Natural killer cell (primary cell): ENCODE measurements at regions not wholly inside any gene's neighbourhood (a gene's known extent, or its start where the extent isn't known, plus 50 kb on each side); places are given as distances from the start of the nearest gene placed in this dataset.

Experiments
- ATAC-seq, 3 donors: fragments of 150-1000 bp in 2 of 3; fragments of 200-7000 bp in 1 of 3; cut with Tn5 transposase; 1 replicate in 1 of 3; 2 replicates in 2 of 3; pipeline ENCODE4 v1.10.0; 2021; ENCODE audit warnings: mild to moderate bottlenecking in 2 of 3, moderate library complexity in 2 of 3
- DNase-seq, 2 donors: peaks; one replicate each; pipeline versions ENCODE4 v3.0.0 to v3.0.0-alpha.2; 2013 to 2021; ENCODE audit warnings: mixed read lengths in 1 of 2
- H3K27ac ChIP-seq: one replicate; pipeline ENCODE4 v1.5.1; 2013; ENCODE audit warnings: mild to moderate bottlenecking, low read length
- H3K27me3 ChIP-seq: one replicate; pipeline ENCODE4 v1.6.1; 2013; ENCODE audit warnings: low read length; ENCODE audit not compliant: control insufficient read depth, insufficient read depth
- H3K36me3 ChIP-seq: one replicate; pipeline ENCODE4 v1.6.1; 2013; ENCODE audit warnings: low read length; ENCODE audit not compliant: control insufficient read depth, insufficient read depth
- H3K4me1 ChIP-seq: one replicate; pipeline ENCODE4 v1.6.1; 2013; ENCODE audit warnings: low read length; ENCODE audit not compliant: control insufficient read depth, insufficient read depth
- H3K4me3 ChIP-seq: one replicate; pipeline ENCODE4 v1.5.1; 2013; ENCODE audit warnings: low read length
- H3K9me3 ChIP-seq: one replicate; pipeline ENCODE4 v1.6.1; 2013; ENCODE audit warnings: low read length; ENCODE audit not compliant: control insufficient read depth, insufficient read depth
- H3K27ac Mint-ChIP-seq, 2 donors: one replicate each; pipeline ENCODE4 v1.8.0; 2022; ENCODE audit warnings: mild to moderate bottlenecking in 2 of 2, mixed read lengths in 2 of 2, moderate library complexity in 1 of 2
- H3K27me3 Mint-ChIP-seq, 2 donors: one replicate each; pipeline ENCODE4 v1.8.0; 2022; ENCODE audit warnings: low read depth in 2 of 2, mixed read lengths in 2 of 2
- H3K36me3 Mint-ChIP-seq: one replicate; pipeline ENCODE4 v1.8.0; 2022; ENCODE audit warnings: mixed read lengths
- H3K4me1 Mint-ChIP-seq, 2 donors: one replicate each; pipeline ENCODE4 v1.8.0; 2022; ENCODE audit warnings: mixed read lengths in 2 of 2
- H3K4me3 Mint-ChIP-seq: one replicate; pipeline ENCODE4 v1.8.0; 2022; ENCODE audit warnings: mild to moderate bottlenecking, moderate library complexity, mixed read lengths
- H3K9me3 Mint-ChIP-seq, 2 donors: one replicate each; pipeline ENCODE4 v1.8.0; 2022; ENCODE audit warnings: mixed read lengths in 2 of 2
- WGBS: methylation state at CpG from one replicate; pipeline ENCODE4 v1.1.7; 2013; ENCODE audit warnings: missing lambda C conversion rate; ENCODE audit not compliant: insufficient coverage; 5-methylcytosine and 5-hydroxymethylcytosine counted together
- intact Hi-C: fragments of 100-400 bp; cut with micrococcal nuclease; formaldehyde crosslinking; loops from one replicate; pipeline ENCODE4 v1.14.2; 2022
- TF ChIP-seq, protein P1 (sequence below): fragments of 200-600 bp; IDR thresholded peaks from one replicate; pipeline ENCODE4 v1.8.0; 2022; ENCODE audit warnings: antibody characterized with exemption

DNA sequence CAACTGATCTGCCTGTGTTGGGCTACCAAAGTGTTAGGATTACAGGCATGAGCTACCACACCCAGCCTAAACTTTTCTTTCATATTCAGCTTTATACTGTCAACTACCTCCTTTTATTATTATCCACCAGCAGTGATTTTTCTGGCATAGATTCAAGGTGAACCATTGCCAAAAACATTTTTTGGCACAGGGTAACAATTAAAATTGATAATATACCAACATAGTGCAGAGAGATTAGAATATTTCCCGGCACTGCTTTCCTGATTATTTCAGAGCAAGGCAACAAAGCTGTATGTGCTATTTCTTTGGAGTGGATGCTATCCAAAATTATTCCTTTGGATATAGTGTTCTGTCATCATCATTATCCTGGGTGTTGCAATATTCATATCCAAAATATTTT is 781.6 kb upstream of the SOX9 start:
- no peaks in the 10 kb centered on the region for H3K27me3 ChIP-seq
- H3K4me1 ChIP-seq: no peaks in the 10 kb centered on the region
- H3K4me3 ChIP-seq: no peak overlapping the region
- Mint-ChIP-seq H3K4me1 (no peaks in the 10 kb centered on the region), H3K27me3 (no peaks in the 10 kb centered on the region), H3K4me3 (no peak overlapping the region), H3K27ac (no peak overlapping the region), H3K9me3 (peaks cover 6 to 11% of the 10 kb centered on the region in 2 donors), H3K36me3 (no peaks in the 10 kb centered on the region)
- peaks cover 2% of the 10 kb centered on the region for H3K9me3 ChIP-seq
- ATAC-seq (no peak), DNase-seq (no peak)
- TF ChIP-seq, protein P1, sequence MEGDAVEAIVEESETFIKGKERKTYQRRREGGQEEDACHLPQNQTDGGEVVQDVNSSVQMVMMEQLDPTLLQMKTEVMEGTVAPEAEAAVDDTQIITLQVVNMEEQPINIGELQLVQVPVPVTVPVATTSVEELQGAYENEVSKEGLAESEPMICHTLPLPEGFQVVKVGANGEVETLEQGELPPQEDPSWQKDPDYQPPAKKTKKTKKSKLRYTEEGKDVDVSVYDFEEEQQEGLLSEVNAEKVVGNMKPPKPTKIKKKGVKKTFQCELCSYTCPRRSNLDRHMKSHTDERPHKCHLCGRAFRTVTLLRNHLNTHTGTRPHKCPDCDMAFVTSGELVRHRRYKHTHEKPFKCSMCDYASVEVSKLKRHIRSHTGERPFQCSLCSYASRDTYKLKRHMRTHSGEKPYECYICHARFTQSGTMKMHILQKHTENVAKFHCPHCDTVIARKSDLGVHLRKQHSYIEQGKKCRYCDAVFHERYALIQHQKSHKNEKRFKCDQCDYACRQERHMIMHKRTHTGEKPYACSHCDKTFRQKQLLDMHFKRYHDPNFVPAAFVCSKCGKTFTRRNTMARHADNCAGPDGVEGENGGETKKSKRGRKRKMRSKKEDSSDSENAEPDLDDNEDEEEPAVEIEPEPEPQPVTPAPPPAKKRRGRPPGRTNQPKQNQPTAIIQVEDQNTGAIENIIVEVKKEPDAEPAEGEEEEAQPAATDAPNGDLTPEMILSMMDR: no peak
- no peak overlapping the region for H3K27ac ChIP-seq
- H3K36me3 ChIP-seq: no peaks in the 10 kb centered on the region
- intact Hi-C loops: no loop called here
- 86% methylated on average over 1 of the region's 1 CpG for WGBS

DNA sequence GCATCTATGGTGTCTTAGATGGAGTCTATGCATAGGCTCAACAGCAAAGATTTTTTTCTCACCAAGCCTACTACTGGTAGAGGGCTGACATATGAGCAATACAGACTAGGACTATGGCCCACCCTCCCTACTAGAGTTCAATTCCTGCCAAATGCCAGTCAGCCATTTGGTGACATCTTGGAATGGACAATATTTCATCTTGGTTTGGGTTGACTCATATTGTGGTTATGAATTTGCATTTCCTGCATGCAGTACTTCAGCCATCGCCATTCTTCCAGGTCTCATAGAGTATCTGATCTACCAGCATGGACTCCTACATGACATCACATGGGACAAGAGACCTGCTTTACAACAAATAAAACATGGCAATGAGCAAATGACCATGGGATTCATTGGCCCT is 778.1 kb upstream of the SOX9 start:
- no peak for DNase-seq
- ATAC-seq: no peak
- WGBS: 75% methylated on average over 1 of the region's 1 CpG
- no peaks in the 10 kb centered on the region for H3K36me3 Mint-ChIP-seq
- TF ChIP-seq, protein P1: no peak
- Histone ChIP-seq H3K27ac (no peak overlapping the region), H3K9me3 (peaks cover 9% of the 10 kb centered on the region), H3K4me3 (no peak overlapping the region), H3K27me3 (no peaks in the 10 kb centered on the region), H3K36me3 (no peaks in the 10 kb centered on the region), H3K4me1 (no peaks in the 10 kb centered on the region)
- H3K9me3 Mint-ChIP-seq: peaks cover 6 to 18% of the 10 kb centered on the region in 2 donors
- H3K4me3 Mint-ChIP-seq: no peak overlapping the region
- intact Hi-C loops: no loop called here
- no peaks in the 10 kb centered on the region for H3K27me3 Mint-ChIP-seq
- no peak overlapping the region for H3K27ac Mint-ChIP-seq
- H3K4me1 Mint-ChIP-seq: no peaks in the 10 kb centered on the region

DNA sequence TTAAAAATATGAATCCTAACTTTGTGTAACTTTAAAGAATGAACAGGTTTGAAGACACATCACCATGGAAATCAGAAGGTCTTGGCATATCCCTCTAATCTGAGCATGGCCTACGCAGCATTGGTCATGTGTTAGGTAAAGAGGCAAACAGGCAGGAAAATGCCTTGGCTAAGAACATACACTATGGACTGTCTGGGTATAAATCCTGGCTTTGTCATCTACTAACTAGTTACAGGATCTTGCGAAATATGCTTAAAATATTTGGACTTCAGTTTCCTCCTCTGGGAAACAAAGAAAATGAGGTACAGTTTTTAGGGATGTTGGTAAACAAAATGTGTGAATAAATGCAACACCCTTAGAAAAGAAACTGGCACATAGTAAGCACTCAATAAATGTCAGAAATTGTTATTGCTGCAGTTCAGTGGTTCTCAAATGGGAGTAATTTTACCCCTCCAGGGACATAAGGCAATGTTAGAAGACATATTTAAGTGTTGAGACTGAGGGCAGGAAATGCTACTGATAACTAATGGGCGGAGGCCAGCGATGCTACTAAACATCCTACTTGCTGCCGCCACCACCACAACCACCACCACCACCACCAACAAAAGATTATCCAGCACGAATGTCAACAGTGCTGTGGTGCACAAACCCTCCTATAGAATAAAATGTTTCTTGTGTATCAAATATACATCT is 770.8 kb upstream of the SOX9 start:
- H3K4me3 Mint-ChIP-seq: no peak overlapping the region
- intact Hi-C loops: no loop called here
- Histone ChIP-seq H3K36me3 (no peaks in the 10 kb centered on the region), H3K4me1 (no peaks in the 10 kb centered on the region), H3K27ac (no peak overlapping the region), H3K4me3 (no peak overlapping the region), H3K9me3 (peaks cover 7% of the 10 kb centered on the region), H3K27me3 (no peaks in the 10 kb centered on the region)
- H3K36me3 Mint-ChIP-seq: no peaks in the 10 kb centered on the region
- TF ChIP-seq, protein P1: no peak
- H3K27me3 Mint-ChIP-seq: no peaks in the 10 kb centered on the region
- no peak overlapping the region for H3K27ac Mint-ChIP-seq
- WGBS: 86% methylated on average over 5 of the region's 6 CpGs
- DNase-seq: no peak
- no peaks in the 10 kb centered on the region for H3K4me1 Mint-ChIP-seq
- no peak for ATAC-seq
- peaks cover 8 to 17% of the 10 kb centered on the region in 2 donors for H3K9me3 Mint-ChIP-seq

DNA sequence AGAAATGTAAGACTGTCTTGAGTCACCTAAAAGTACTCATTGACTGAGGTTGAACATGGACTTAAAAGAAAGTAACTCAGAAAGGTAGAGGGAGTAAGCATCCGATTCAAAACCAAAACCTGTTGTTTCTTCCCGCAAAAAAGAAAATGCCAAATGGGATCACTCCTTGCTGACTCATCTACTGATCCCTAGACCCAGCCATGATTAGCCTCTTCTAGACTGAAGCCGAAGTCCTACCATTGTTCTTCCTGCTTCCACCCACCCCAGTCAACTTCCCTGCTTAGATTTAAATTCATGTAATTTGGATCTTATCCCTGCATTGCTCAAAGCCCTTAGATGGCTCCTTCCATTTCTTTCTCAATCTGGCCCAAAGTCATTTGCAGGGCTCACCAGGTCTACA is 760.5 kb upstream of the SOX9 start:
- H3K9me3 Mint-ChIP-seq: peaks cover 12 to 22% of the 10 kb centered on the region in 2 donors
- intact Hi-C loops: no loop called here
- H3K36me3 ChIP-seq: no peaks in the 10 kb centered on the region
- no peak overlapping the region for H3K4me3 Mint-ChIP-seq
- H3K4me3 ChIP-seq: no peak overlapping the region
- H3K27me3 Mint-ChIP-seq: no peaks in the 10 kb centered on the region
- WGBS: 83% methylated on average over 3 of the region's 3 CpGs
- TF ChIP-seq, protein P1: no peak
- H3K27ac Mint-ChIP-seq: no peak overlapping the region
- H3K9me3 ChIP-seq: no peaks in the 10 kb centered on the region
- no peak overlapping the region for H3K27ac ChIP-seq
- ATAC-seq (no peak), DNase-seq (no peak)
- H3K36me3 Mint-ChIP-seq: peaks cover 11% of the 10 kb centered on the region
- H3K27me3 ChIP-seq: no peaks in the 10 kb centered on the region
- no peaks in the 10 kb centered on the region for H3K4me1 ChIP-seq
- H3K4me1 Mint-ChIP-seq: no peaks in the 10 kb centered on the region
